ENCODE measurements at regions not wholly inside any gene's neighbourhood (a gene's known extent, or its start where the extent isn't known, plus 50 kb on each side); places are given as distances from the start of the nearest gene placed in this dataset.
A peak's percentile ranks its signal among the peaks of the same experiment; 100 is the strongest.

- FAIRE-seq (no peak), DNase-seq (ENCODE audit: insufficient read length) (no peak)
- TF ChIP-seq POLR2AphosphoS5 (IDR thresholded peaks at IDR 0.05; ENCODE audit: low read depth, low read length) = no peak
- no peak for TF ChIP-seq POLR2A (IDR thresholded peaks at IDR 0.05; ENCODE audit: low read depth, low read length)
These were observed 465.0 kb upstream of the ATP2B1 start for GRCh38 chr12:90173499-90174197.

- TF ChIP-seq POLR2AphosphoS5 (IDR thresholded peaks at IDR 0.05; ENCODE audit: low read depth, low read length) = no peak
- TF ChIP-seq TAF1 (IDR thresholded peaks at IDR 0.05; ENCODE audit: borderline replicate concordance, low read depth, low read length) = no peak
- TF ChIP-seq POLR2A (IDR thresholded peaks at IDR 0.05; ENCODE audit: low read depth, low read length) = no peak
- FAIRE-seq = no peak
These were observed 463.9 kb upstream of the ATP2B1 start for GRCh38 chr12:90172524-90172923.

DNA sequence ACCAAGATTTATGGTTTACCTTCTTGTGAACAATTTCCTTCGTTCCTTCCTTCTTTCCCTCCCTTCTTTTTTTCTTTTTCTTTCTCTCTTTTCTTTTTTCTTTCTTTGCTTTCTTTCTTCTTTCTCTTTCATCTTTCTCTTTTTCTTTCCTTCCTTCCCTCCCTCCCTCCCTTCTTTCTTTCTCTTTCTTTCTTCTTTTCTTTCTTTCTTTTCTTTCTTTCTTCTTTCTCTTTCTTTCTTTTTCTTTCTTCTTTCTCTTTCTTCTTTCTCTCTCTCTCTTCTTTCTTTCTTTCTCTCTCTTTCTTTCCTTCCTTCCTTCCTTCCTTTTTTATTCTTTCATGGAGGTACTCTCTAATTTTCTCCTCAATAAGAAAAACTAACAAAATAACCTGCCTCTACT is 462.1 kb upstream of the ATP2B1 start:
- no peak for FAIRE-seq
- no peak for DNase-seq (ENCODE audit: insufficient read length)
- no peak for TF ChIP-seq POLR2A (IDR thresholded peaks at IDR 0.05; ENCODE audit: low read depth, low read length)
- no peak for TF ChIP-seq POLR2AphosphoS5 (IDR thresholded peaks at IDR 0.05; ENCODE audit: low read depth, low read length)
- TF ChIP-seq TAF1 (IDR thresholded peaks at IDR 0.05; ENCODE audit: borderline replicate concordance, low read depth, low read length) = no peak

More at GRCh38 chr12:90172524-90172923, 463.9 kb upstream of the ATP2B1 start:
- no peak for DNase-seq (ENCODE audit: insufficient read length)

- TF ChIP-seq POLR2AphosphoS5 (IDR thresholded peaks at IDR 0.05; ENCODE audit: low read depth, low read length) = no peak
- no peak for TF ChIP-seq POLR2A (IDR thresholded peaks at IDR 0.05; ENCODE audit: low read depth, low read length)
- no peak for TF ChIP-seq TAF1 (IDR thresholded peaks at IDR 0.05; ENCODE audit: borderline replicate concordance, low read depth, low read length)
- FAIRE-seq (no peak), DNase-seq (ENCODE audit: insufficient read length) (no peak)
These were observed 459.0 kb upstream of the ATP2B1 start for GRCh38 chr12:90167518-90168208.

GRCh38 chr12:90166671-90167070 is 458.0 kb upstream of the ATP2B1 start:
- FAIRE-seq (no peak), DNase-seq (ENCODE audit: insufficient read length) (no peak)
- no peak for TF ChIP-seq POLR2AphosphoS5 (IDR thresholded peaks at IDR 0.05; ENCODE audit: low read depth, low read length)
- no peak for TF ChIP-seq TAF1 (IDR thresholded peaks at IDR 0.05; ENCODE audit: borderline replicate concordance, low read depth, low read length)
- no peak for TF ChIP-seq POLR2A (IDR thresholded peaks at IDR 0.05; ENCODE audit: low read depth, low read length)

DNA sequence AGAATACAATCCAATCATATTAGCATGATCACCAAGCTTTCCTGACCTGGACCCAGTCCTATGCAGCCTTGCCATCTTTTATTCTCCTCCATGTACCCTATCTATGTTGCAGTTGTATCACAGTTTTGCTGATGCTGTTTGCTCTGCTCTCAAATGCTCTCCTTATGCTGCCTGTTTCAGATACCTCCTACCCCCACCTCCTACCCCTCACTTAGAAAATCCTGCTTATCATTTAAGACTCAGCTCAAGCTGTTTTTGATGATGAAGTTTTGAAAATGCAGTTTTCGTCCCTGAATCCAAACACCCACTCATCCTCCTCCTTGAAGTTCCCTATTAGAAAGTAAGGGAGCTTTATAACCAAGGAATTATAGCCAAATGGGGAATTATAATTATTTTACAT is 457.4 kb upstream of the ATP2B1 start:
- no peak for TF ChIP-seq POLR2A (IDR thresholded peaks at IDR 0.05; ENCODE audit: low read depth, low read length)
- no peak for TF ChIP-seq POLR2AphosphoS5 (IDR thresholded peaks at IDR 0.05; ENCODE audit: low read depth, low read length)
- TF ChIP-seq TAF1 (IDR thresholded peaks at IDR 0.05; ENCODE audit: borderline replicate concordance, low read depth, low read length) = no peak
- DNase-seq (ENCODE audit: insufficient read length) (no peak), FAIRE-seq (no peak)

- peak; percentile 53 for FAIRE-seq
- TF ChIP-seq POLR2AphosphoS5 (IDR thresholded peaks at IDR 0.05; ENCODE audit: low read depth, low read length) (no peak), POLR2A (IDR thresholded peaks at IDR 0.05; ENCODE audit: low read depth, low read length) (no peak), TAF1 (IDR thresholded peaks at IDR 0.05; ENCODE audit: borderline replicate concordance, low read depth, low read length) (no peak)
- DNase-seq (ENCODE audit: insufficient read length) = no peak
These were observed 455.3 kb upstream of the ATP2B1 start for GRCh38 chr12:90163975-90164374.

GRCh38 chr12:90153827-90154226 is 445.2 kb upstream of the ATP2B1 start:
- DNase-seq (ENCODE audit: insufficient read length) = no peak
- no peak for FAIRE-seq
- TF ChIP-seq POLR2A (IDR thresholded peaks at IDR 0.05; ENCODE audit: low read depth, low read length) (no peak), POLR2AphosphoS5 (IDR thresholded peaks at IDR 0.05; ENCODE audit: low read depth, low read length) (no peak), TAF1 (IDR thresholded peaks at IDR 0.05; ENCODE audit: borderline replicate concordance, low read depth, low read length) (no peak)

DNA sequence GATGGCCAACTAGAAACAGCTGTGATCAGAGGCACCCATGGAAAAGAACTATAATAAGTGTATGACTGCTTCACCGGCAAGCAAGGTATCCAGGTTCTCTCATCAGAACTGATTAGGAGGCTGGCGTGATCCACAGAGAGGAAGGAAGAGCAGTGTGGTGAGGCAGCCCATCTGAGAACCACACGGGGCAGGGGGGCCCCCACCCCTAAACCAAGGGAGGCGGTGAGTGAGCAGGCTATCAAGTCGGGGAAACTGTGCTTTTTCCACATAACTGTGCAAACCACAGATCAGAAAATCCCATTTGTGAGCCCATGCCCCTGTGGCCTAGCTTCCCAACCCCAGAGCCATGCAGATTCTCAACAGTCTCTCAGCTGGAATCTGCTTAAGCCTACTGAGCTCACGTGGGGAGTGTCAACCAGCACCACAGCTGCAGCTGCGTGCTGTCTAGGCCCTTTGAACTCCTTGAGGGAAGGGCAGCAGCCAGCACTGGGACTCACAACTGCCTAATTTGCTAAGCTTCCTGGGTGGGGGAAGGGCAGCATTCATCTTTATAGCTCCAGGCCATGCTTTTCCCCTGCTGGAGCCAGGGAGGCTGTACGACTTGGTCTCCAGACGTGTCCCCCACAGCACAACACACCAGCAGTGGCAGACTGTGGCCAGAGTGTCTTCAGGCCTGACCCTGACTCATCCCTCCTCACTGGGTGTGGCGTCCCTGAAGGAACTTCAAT is 444.4 kb upstream of the ATP2B1 start:
- DNase-seq (ENCODE audit: insufficient read length) (no peak), FAIRE-seq (no peak)
- no peak for TF ChIP-seq POLR2AphosphoS5 (IDR thresholded peaks at IDR 0.05; ENCODE audit: low read depth, low read length)
- no peak for TF ChIP-seq TAF1 (IDR thresholded peaks at IDR 0.05; ENCODE audit: borderline replicate concordance, low read depth, low read length)
- no peak for TF ChIP-seq POLR2A (IDR thresholded peaks at IDR 0.05; ENCODE audit: low read depth, low read length)

- no peak for FAIRE-seq
- TF ChIP-seq POLR2A (IDR thresholded peaks at IDR 0.05; ENCODE audit: low read depth, low read length) (no peak), TAF1 (IDR thresholded peaks at IDR 0.05; ENCODE audit: borderline replicate concordance, low read depth, low read length) (no peak), POLR2AphosphoS5 (IDR thresholded peaks at IDR 0.05; ENCODE audit: low read depth, low read length) (no peak)
- DNase-seq (ENCODE audit: insufficient read length) = no peak
These were observed 442.9 kb upstream of the ATP2B1 start for GRCh38 chr12:90151491-90152015.

DNA sequence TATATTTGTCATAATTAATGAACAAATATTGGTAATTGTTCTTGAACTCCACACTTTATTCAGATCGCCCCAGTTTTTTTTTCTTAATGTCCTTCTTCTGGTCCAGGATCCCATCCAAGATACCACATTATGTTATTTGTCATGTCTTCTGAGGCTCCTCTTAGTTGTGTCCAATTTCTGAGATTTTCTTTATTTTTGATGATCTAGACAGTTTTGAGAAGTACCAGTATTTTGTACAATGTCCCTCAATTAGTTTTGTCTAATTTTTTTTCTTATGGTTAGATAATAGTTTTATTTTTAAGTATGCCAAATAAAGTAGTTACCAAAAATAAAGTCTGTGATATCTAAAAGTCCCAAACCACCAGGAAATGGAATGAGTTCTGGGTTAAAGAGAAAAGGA is 440.8 kb upstream of the ATP2B1 start:
- DNase-seq (ENCODE audit: insufficient read length) (no peak), FAIRE-seq (no peak)
- TF ChIP-seq TAF1 (IDR thresholded peaks at IDR 0.05; ENCODE audit: borderline replicate concordance, low read depth, low read length) (no peak), POLR2AphosphoS5 (IDR thresholded peaks at IDR 0.05; ENCODE audit: low read depth, low read length) (no peak)
